Kidney epithelial cell (primary cell): ENCODE measurements at regions not wholly inside any gene's neighbourhood (a gene's known extent, or its start where the extent isn't known, plus 50 kb on each side); places are given as distances from the start of the nearest gene placed in this dataset.

Experiments
- DNase-seq: peaks from one replicate; pipeline ENCODE4 v3.0.0-alpha.2; 2010; ENCODE audit warnings: low read depth
- H3K27me3 ChIP-seq: 2 replicates; pipeline ENCODE4 v1.6.0; 2011; ENCODE audit warnings: low read length; ENCODE audit not compliant: control insufficient read depth, insufficient read depth
- H3K36me3 ChIP-seq: 2 replicates; pipeline ENCODE4 v1.5.1; 2011; ENCODE audit warnings: low read length; ENCODE audit not compliant: control insufficient read depth, insufficient read depth
- H3K4me3 ChIP-seq: 2 replicates; pipeline ENCODE4 v1.5.1; 2011; ENCODE audit warnings: low read depth, mild to moderate bottlenecking, control low read depth, low read length
- TF ChIP-seq, protein P1 (sequence below): IDR thresholded peaks from 2 replicates; pipeline ENCODE4 v1.5.1; 2011; ENCODE audit warnings: mild to moderate bottlenecking, moderate library complexity, low read length, control low read depth, inconsistent platforms; ENCODE audit not compliant: insufficient read depth, poor library complexity, severe bottlenecking

DNA sequence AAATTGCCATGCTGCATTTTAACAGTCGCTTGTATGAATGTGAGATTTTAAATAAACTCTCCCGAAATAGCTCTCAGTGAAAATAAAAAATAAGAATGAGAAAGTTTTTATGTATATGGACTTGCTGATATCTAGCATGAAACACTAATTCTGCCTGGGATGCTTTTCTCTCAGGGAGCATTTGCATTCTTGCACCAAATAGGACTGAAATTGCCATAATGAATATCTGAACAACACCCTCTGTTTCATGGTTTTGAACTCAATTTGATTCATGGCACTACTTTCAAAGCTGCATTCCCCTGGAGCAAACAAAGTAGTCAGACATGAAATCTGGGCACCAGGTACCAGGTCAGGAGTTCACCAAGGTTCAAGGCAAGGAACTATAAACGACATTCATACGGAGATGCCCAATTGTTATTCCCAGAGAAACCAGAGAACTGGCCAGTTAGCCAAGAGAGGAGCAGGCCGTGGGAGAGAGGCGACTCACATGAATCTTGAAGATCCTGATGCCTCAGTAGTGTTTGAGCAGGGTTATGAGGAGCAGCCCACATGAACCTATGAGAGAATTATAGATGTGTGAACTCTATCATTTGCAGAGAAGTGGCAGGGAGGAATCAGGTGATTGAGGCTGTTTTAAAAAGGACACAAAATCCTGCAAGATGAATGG is 270.6 kb upstream of the ZC3H12C start:
- H3K27me3 ChIP-seq = no peaks in the 10 kb centered on the region
- no peak for DNase-seq
- H3K36me3 ChIP-seq = no peaks in the 10 kb centered on the region
- H3K4me3 ChIP-seq = no peak overlapping the region
- TF ChIP-seq, protein P1, sequence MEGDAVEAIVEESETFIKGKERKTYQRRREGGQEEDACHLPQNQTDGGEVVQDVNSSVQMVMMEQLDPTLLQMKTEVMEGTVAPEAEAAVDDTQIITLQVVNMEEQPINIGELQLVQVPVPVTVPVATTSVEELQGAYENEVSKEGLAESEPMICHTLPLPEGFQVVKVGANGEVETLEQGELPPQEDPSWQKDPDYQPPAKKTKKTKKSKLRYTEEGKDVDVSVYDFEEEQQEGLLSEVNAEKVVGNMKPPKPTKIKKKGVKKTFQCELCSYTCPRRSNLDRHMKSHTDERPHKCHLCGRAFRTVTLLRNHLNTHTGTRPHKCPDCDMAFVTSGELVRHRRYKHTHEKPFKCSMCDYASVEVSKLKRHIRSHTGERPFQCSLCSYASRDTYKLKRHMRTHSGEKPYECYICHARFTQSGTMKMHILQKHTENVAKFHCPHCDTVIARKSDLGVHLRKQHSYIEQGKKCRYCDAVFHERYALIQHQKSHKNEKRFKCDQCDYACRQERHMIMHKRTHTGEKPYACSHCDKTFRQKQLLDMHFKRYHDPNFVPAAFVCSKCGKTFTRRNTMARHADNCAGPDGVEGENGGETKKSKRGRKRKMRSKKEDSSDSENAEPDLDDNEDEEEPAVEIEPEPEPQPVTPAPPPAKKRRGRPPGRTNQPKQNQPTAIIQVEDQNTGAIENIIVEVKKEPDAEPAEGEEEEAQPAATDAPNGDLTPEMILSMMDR = no peak

DNA sequence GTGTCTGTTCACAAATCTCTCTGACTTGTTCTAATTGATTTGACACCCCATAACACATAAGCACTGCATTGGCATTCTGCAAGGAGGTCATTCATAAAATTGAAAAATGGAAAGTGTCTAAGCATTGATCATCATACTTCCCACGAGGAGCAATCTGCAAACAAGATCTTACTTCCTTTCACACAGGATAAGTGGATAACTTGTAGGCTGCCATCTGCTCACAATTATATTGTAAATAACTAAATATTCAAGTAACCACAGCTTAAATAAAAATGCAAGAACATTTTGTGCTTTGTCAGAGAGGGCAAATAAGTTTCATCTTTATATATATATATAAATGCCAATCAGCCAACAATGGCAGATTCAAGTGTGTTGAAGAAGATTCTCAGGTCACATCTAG is 264.8 kb upstream of the ZC3H12C start:
- Histone ChIP-seq H3K4me3 (no peak overlapping the region), H3K27me3 (no peaks in the 10 kb centered on the region), H3K36me3 (no peaks in the 10 kb centered on the region)
- TF ChIP-seq, protein P1 = no peak
- no peak for DNase-seq

DNA sequence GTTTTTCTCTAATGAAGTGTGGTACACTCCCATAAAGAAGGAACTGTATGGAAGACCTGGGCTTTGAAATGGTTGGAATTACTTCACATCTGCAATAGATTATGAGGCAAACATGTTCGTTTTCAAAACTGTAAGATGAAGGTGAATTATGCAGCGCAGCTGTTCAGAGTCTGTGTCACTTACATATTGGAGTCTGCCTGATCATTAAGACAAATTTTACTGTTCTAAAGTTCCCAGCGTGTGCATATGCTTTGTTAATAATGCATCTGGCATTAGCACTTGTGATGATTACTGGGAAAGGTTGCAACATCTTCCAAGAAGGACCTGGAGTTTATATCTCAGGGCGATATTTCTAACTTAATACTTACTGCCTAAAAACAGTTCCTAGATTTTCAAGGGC is 255.2 kb upstream of the ZC3H12C start:
- no peak for DNase-seq

DNA sequence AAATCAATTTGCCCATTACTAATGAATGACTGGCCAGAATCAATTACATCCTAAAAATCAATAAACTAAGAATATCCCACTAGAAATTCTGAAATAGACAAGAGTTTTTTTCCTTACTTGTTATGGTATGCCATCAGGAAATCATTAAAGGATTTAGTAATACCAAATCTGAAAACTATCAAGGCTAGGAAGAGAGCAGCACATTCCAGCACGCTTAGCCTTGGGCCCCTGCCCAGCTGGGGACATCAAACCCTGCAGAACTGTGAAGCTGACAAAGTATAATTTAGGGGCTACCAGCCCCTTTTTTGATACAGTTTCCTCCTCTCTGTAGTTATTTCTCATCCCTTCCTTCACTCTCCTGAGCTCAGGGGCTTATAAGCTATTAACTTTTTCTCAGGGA is 247.8 kb upstream of the ZC3H12C start:
- no peak for DNase-seq
- Histone ChIP-seq H3K36me3 (no peaks in the 10 kb centered on the region), H3K27me3 (no peaks in the 10 kb centered on the region), H3K4me3 (no peak overlapping the region)
- TF ChIP-seq, protein P1 = no peak

More for the DNA sequence above, 255.2 kb upstream of the ZC3H12C start:
- TF ChIP-seq, protein P1 = no peak
- H3K27me3 ChIP-seq = no peaks in the 10 kb centered on the region
- H3K4me3 ChIP-seq = no peak overlapping the region
- H3K36me3 ChIP-seq = no peaks in the 10 kb centered on the region

DNA sequence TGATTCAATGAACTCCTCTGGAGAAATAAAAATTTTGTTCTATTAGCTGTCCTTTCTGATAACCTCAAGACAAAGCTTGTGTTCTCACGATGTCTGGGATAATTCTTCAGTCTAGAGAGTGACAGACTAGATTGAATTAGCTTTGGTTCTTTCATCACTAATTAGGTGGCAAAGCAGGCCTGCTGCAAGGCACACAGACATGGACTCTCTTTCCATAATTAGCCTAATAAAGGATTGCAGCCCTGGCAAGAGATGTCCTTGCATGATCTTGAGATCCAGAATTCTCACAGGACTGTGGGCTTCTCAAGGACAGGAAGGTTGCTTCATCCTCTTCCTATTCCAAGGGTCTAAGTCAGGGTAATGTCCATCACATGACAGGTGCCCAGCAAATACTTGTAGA is 245.6 kb upstream of the ZC3H12C start:
- no peak overlapping the region for H3K4me3 ChIP-seq
- no peak for DNase-seq
- TF ChIP-seq, protein P1 = no peak
- H3K36me3 ChIP-seq = no peaks in the 10 kb centered on the region
- H3K27me3 ChIP-seq = no peaks in the 10 kb centered on the region

DNA sequence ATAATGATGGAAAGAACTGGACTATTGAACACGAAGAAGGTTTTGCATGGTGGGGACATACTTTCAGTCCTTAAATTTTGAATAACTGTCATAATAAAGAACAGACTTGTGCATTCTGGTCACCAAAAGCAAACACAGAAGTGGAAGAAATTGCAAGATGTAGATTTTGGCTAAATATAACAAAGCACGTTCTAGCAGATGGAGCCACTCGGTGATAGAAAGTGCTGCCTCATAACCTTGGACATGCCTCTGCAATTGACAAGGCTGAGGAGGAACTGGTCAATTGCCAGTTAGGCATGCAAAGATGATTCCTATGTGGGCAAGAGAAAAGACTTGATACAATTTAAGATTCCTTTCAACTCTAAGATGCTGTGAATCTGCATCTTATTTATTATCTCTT is 244.1 kb upstream of the ZC3H12C start:
- Histone ChIP-seq H3K27me3 (no peaks in the 10 kb centered on the region), H3K4me3 (no peak overlapping the region), H3K36me3 (no peaks in the 10 kb centered on the region)
- no peak for DNase-seq
- TF ChIP-seq, protein P1 = no peak
